A549 (cell line): ENCODE measurements at regions not wholly inside any gene's neighbourhood (a gene's known extent, or its start where the extent isn't known, plus 50 kb on each side); places are given as distances from the start of the nearest gene placed in this dataset.

Source experiments
- ATAC-seq, 2 experiments: fragments of 200-7000 bp in 1 of 2; fragments of >200 bp in 1 of 2; cut with Nextera tagmentation in 1 of 2; cut with Tn5 transposase in 1 of 2; 3 replicates each; pipeline versions ENCODE4 v1.8.0 to v1.9.1; 2018 to 2020; ENCODE audit warnings: mild to moderate bottlenecking in 1 of 2, moderate library complexity in 1 of 2
- CTCF ChIA-PET: fragments of 300-600 bp; sonication (Branson Sonifier 250); formaldehyde crosslinking; extraction: SDS; loops from one replicate; lab custom pipeline; 2021; ENCODE audit warnings: antibody characterized with exemption, inconsistent platforms; lab: Yijun Ruan, JAX
- POLR2A ChIA-PET: fragments of 350-600 bp; formaldehyde crosslinking; extraction: SDS; loops from one replicate; lab custom pipeline; 2021; ENCODE audit warnings: antibody characterized with exemption, inconsistent platforms; lab: Yijun Ruan, JAX
- DNase-seq, 2 experiments: peaks; one replicate each; pipeline versions ENCODE4 v3.0.0 to v3.0.0-alpha.2; 2011 to 2016; ENCODE audit warnings: low read depth in 1 of 2, low spot score in 1 of 2
- FAIRE-seq: peaks from 2 replicates; lab custom pipeline; 2011; peaks lifted over from hg19 to GRCh38; lab: Jason Lieb, UNC
- H3K27ac ChIP-seq, 2 experiments: fragments of >200 bp; sonication (Bioruptor Twin); formaldehyde crosslinking; 3 replicates each; pipeline ENCODE4 v1.5.1; 2016 to 2017
- H3K4me1 ChIP-seq: fragments of >200 bp; sonication (Bioruptor Twin); formaldehyde crosslinking; 3 replicates; pipeline ENCODE4 v1.6.1; 2016
- H3K4me2 ChIP-seq: fragments of >200 bp; sonication (Bioruptor Twin); formaldehyde crosslinking; 3 replicates; pipeline ENCODE4 v1.6.1; 2016
- H3K4me3 ChIP-seq: fragments of >200 bp; sonication (Bioruptor Twin); formaldehyde crosslinking; 3 replicates; pipeline ENCODE4 v1.5.1; 2016
- H3K9me3 ChIP-seq: fragments of >200 bp; sonication (Bioruptor Twin); formaldehyde crosslinking; 3 replicates; pipeline ENCODE4 v1.6.1; 2016
- CBX2 ChIP-seq: fragments of 200-600 bp; sonication (generic); IDR thresholded peaks from 2 replicates; pipeline ENCODE4 v1.6.1; 2016; ENCODE audit warnings: low read depth, mild to moderate bottlenecking, borderline replicate concordance
- CHD2 ChIP-seq: fragments of 150-350 bp; IDR thresholded peaks from 2 replicates; pipeline ENCODE4 v1.6.1; 2014; ENCODE audit warnings: low read length; ENCODE audit not compliant: partially characterized antibody
- CHD4 ChIP-seq: fragments of 200-600 bp; sonication (generic); IDR thresholded peaks from 2 replicates; pipeline ENCODE4 v1.6.1; 2016; ENCODE audit warnings: antibody characterized with exemption, mild to moderate bottlenecking, borderline replicate concordance
- EP300 ChIP-seq, 2 experiments: fragments of >200 bp; sonication (Bioruptor Twin); formaldehyde crosslinking; IDR thresholded peaks; 2 replicates in 1 of 2; 3 replicates in 1 of 2; pipeline ENCODE4 v1.6.1; 2016 to 2017
- FOSB ChIP-seq: fragments of 250-450 bp; sonication (Bioruptor Pico); IDR thresholded peaks from 2 replicates; pipeline ENCODE4 v1.5.0; 2020; ENCODE audit warnings: mild to moderate bottlenecking, moderate library complexity
- FOXS1 ChIP-seq: fragments of 250-450 bp; sonication (Bioruptor Pico); IDR thresholded peaks from 2 replicates; pipeline ENCODE4 v1.5.0; 2020; ENCODE audit warnings: mild to moderate bottlenecking, moderate library complexity
- HEYL ChIP-seq: fragments of 250-450 bp; sonication (Bioruptor Pico); IDR thresholded peaks from 2 replicates; pipeline ENCODE4 v1.8.0; 2021; ENCODE audit warnings: mild to moderate bottlenecking, moderate library complexity
- HOXA7 ChIP-seq: fragments of 250-450 bp; sonication (Bioruptor Pico); IDR thresholded peaks from 2 replicates; pipeline ENCODE4 v1.5.0; 2020; ENCODE audit warnings: mild to moderate bottlenecking, moderate library complexity
- JUN ChIP-seq, 2 experiments: fragments of >200 bp; sonication (Bioruptor Twin); formaldehyde crosslinking; IDR thresholded peaks; 2 replicates in 1 of 2; 3 replicates in 1 of 2; pipeline ENCODE4 v1.6.1; 2016 to 2017
- KDM5A ChIP-seq: fragments of 200-600 bp; sonication (generic); IDR thresholded peaks from 2 replicates; pipeline ENCODE4 v1.6.1; 2016; ENCODE audit warnings: antibody characterized with exemption, mild to moderate bottlenecking
- MAFK ChIP-seq: fragments of 450-650 bp; IDR thresholded peaks from 2 replicates; pipeline ENCODE4 v1.6.1; 2014; ENCODE audit not compliant: partially characterized antibody
- RAD21 ChIP-seq, 2 experiments: fragments of >200 bp in 1 of 2; sonication (Bioruptor Twin) in 1 of 2; formaldehyde crosslinking in 1 of 2; IDR thresholded peaks in 1 of 2; conservative IDR thresholded peaks in 1 of 2; 2 replicates in 1 of 2; 3 replicates in 1 of 2; pipeline ENCODE4 v1.6.1; 2012 to 2018; ENCODE audit warnings: inconsistent platforms in 1 of 2
- RARB ChIP-seq: fragments of 250-450 bp; sonication (Bioruptor Pico); IDR thresholded peaks from 2 replicates; pipeline ENCODE4 v1.8.0; 2021; ENCODE audit warnings: mild to moderate bottlenecking, moderate library complexity
- RFX5 ChIP-seq: fragments of 450-650 bp; IDR thresholded peaks from 2 replicates; pipeline ENCODE4 v1.7.1; 2014; ENCODE audit warnings: antibody characterized with exemption, mild to moderate bottlenecking, moderate library complexity
- TP53 ChIP-seq: fragments of 250-450 bp; sonication (Bioruptor Pico); IDR thresholded peaks from 2 replicates; pipeline ENCODE4 v1.5.0; 2021; ENCODE audit warnings: mild to moderate bottlenecking, moderate library complexity
- ZC3H11A ChIP-seq: fragments of 450-650 bp; IDR thresholded peaks from 2 replicates; pipeline ENCODE4 v1.6.1; 2014; ENCODE audit warnings: antibody characterized with exemption, mild to moderate bottlenecking
- ZNF302 ChIP-seq: fragments of 250-450 bp; sonication (Bioruptor Pico); IDR thresholded peaks from 2 replicates; pipeline ENCODE4 v1.9.0; 2021; ENCODE audit warnings: inconsistent platforms, mild to moderate bottlenecking, moderate library complexity
- ZSCAN20 ChIP-seq: fragments of 250-450 bp; sonication (Bioruptor Pico); IDR thresholded peaks from 2 replicates; pipeline ENCODE4 v1.8.0; 2022; ENCODE audit warnings: mild to moderate bottlenecking, moderate library complexity
- WGBS: methylation state at CpG from one replicate; pipeline ENCODE4 v1.1.6; 2017; ENCODE audit errors: missing lambda C conversion rate; 5-methylcytosine and 5-hydroxymethylcytosine counted together
- TF ChIP-seq, protein P1 (sequence below): fragments of 250-450 bp; sonication (Bioruptor Pico); IDR thresholded peaks from 2 replicates; pipeline ENCODE4 v1.5.0; 2021; ENCODE audit warnings: mild to moderate bottlenecking, moderate library complexity, borderline replicate concordance
- TF ChIP-seq, protein P2 (sequence below): fragments of 450-650 bp; IDR thresholded peaks from 2 replicates; pipeline ENCODE4 v1.6.1; 2014; ENCODE audit warnings: antibody characterized with exemption
- TF ChIP-seq, protein P3 (sequence below): IDR thresholded peaks from 2 replicates; pipeline ENCODE4 v1.6.1; 2012

- TF ChIP-seq, protein P1, sequence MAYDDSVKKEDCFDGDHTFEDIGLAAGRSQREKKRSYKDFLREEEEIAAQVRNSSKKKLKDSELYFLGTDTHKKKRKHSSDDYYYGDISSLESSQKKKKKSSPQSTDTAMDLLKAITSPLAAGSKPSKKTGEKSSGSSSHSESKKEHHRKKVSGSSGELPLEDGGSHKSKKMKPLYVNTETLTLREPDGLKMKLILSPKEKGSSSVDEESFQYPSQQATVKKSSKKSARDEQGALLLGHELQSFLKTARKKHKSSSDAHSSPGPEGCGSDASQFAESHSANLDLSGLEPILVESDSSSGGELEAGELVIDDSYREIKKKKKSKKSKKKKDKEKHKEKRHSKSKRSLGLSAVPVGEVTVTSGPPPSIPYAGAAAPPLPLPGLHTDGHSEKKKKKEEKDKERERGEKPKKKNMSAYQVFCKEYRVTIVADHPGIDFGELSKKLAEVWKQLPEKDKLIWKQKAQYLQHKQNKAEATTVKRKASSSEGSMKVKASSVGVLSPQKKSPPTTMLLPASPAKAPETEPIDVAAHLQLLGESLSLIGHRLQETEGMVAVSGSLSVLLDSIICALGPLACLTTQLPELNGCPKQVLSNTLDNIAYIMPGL (CRISPR knock-in tag) = no peak
- no peak for TF ChIP-seq CBX2
- no peak for TF ChIP-seq FOSB
- TF ChIP-seq RAD21 (conservative IDR thresholded peaks at IDR 0.05 in 1 of 2, IDR thresholded peaks at IDR 0.05 in 1 of 2) = no peak
- TF ChIP-seq, all 56 proteins: peak for 0
These were observed 178.9 kb downstream of the RPIA start (continued) for GRCh38 chr2:88870267-88870839.

GRCh38 chr2:88871336-88871735, 179.9 kb downstream of the RPIA start:
- CTCF ChIA-PET = interaction anchor here (1.2 to 3.8 kb wide), 2 partner anchors 9 to 117 kb away, joined by 3 to 19 read pairs; no protein-coding TSS in a partner anchor
- Histone ChIP-seq H3K4me3 (no peak overlapping the region), H3K4me2 (no peak overlapping the region), H3K4me1 (no peaks in the 10 kb centered on the region), H3K27ac (no peak overlapping the region), H3K9me3 (no peaks in the 10 kb centered on the region)
- ATAC-seq = no peak
- no peak for FAIRE-seq
- no peak for DNase-seq
- TF ChIP-seq FOXS1 (CRISPR knock-in tag) = no peak
- TF ChIP-seq, protein P1 (CRISPR knock-in tag) = no peak
- TF ChIP-seq, protein P2, sequence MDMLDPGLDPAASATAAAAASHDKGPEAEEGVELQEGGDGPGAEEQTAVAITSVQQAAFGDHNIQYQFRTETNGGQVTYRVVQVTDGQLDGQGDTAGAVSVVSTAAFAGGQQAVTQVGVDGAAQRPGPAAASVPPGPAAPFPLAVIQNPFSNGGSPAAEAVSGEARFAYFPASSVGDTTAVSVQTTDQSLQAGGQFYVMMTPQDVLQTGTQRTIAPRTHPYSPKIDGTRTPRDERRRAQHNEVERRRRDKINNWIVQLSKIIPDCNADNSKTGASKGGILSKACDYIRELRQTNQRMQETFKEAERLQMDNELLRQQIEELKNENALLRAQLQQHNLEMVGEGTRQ = no peak
- no peak for TF ChIP-seq HOXA7 (CRISPR knock-in tag)
- TF ChIP-seq TP53 = no peak
- no peak for TF ChIP-seq CHD2
- TF ChIP-seq JUN (IDR thresholded peaks at IDR 0.05) = no peak
- TF ChIP-seq HEYL (CRISPR knock-in tag) = no peak
- no peak for TF ChIP-seq MAFK
- no peak for TF ChIP-seq ZSCAN20 (CRISPR knock-in tag)
- TF ChIP-seq, protein P3, sequence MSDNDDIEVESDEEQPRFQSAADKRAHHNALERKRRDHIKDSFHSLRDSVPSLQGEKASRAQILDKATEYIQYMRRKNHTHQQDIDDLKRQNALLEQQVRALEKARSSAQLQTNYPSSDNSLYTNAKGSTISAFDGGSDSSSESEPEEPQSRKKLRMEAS = no peak
- no peak for TF ChIP-seq RARB (CRISPR knock-in tag)
- no peak for TF ChIP-seq ZNF302
- TF ChIP-seq CHD4 = no peak
- no peak for TF ChIP-seq CBX2
- no peak for TF ChIP-seq RFX5
- POLR2A ChIA-PET = no interaction called here
- 22% methylated on average over 5 of the region's 5 CpGs for WGBS

- POLR2A ChIA-PET = no interaction called here
- DNase-seq = no peak
These were observed 182.1 kb downstream of the RPIA start for GRCh38 chr2:88873620-88874019.

More at GRCh38 chr2:88873620-88874019, 182.1 kb downstream of the RPIA start:
- Histone ChIP-seq H3K4me2 (peak overlapping the region; percentile 40; the same call in 2 of the 3 replicates), H3K4me1 (no peaks in the 10 kb centered on the region), H3K4me3 (no peak overlapping the region), H3K9me3 (no peaks in the 10 kb centered on the region), H3K27ac (no peak overlapping the region)
- TF ChIP-seq EP300 (IDR thresholded peaks at IDR 0.05) (no peak), KDM5A (no peak), ZC3H11A (peak; percentile 74)
- no peak for ATAC-seq
- FAIRE-seq = no peak
- CTCF ChIA-PET = interaction anchor here (0.6 to 3.5 kb wide), 14 partner anchors 9 to 124 kb away, joined by 3 to 19 read pairs (median 4); no protein-coding TSS in a partner anchor
